Lung (tissue), 11 donors: ENCODE measurements at regions not wholly inside any gene's neighbourhood (a gene's known extent, or its start where the extent isn't known, plus 50 kb on each side); places are given as distances from the start of the nearest gene placed in this dataset.
A peak's percentile ranks its signal among the peaks of the same experiment; 100 is the strongest.

Source experiments
- ATAC-seq: fragments of 200-7000 bp; cut with Tn5 transposase; one replicate; pipeline ENCODE4 v1.9.1; 2020; ENCODE audit warnings: moderate number of reproducible peaks; ENCODE audit not compliant: insufficient read depth, low FRiP score
- DNase-seq, 3 donors: peaks; one replicate each; pipeline ENCODE4 v3.0.0-alpha.2; 2013 to 2017
- H3K27ac ChIP-seq, 2 donors: one replicate each; pipeline ENCODE4 v1.5.1; 2013; ENCODE audit warnings: mild to moderate bottlenecking in 2 of 2, moderate library complexity in 2 of 2, control low read depth in 1 of 2, inconsistent platforms in 1 of 2, low read depth in 1 of 2, low read length in 1 of 2
- H3K27me3 ChIP-seq, 3 donors: one replicate each; pipeline ENCODE4 v1.5.1; 2013; ENCODE audit warnings: low read length in 2 of 3; ENCODE audit not compliant: control insufficient read depth in 3 of 3, insufficient read depth in 3 of 3
- H3K36me3 ChIP-seq, 4 donors: one replicate each; pipeline ENCODE4 v1.5.1; 2013; ENCODE audit warnings: low read length in 4 of 4, mild to moderate bottlenecking in 1 of 4, moderate library complexity in 1 of 4; ENCODE audit not compliant: control insufficient read depth in 4 of 4, insufficient read depth in 4 of 4
- H3K4me1 ChIP-seq, 5 donors: one replicate each; pipeline ENCODE4 v1.5.1; 2013; ENCODE audit warnings: low read length in 5 of 5, mild to moderate bottlenecking in 2 of 5, moderate library complexity in 1 of 5; ENCODE audit not compliant: control insufficient read depth in 5 of 5, insufficient read depth in 5 of 5
- H3K4me3 ChIP-seq: one replicate; pipeline ENCODE4 v1.5.1; 2013; ENCODE audit warnings: mild to moderate bottlenecking, control low read depth, moderate library complexity
- H3K9ac ChIP-seq, 2 donors: one replicate each; pipeline ENCODE4 v1.5.1; 2013; ENCODE audit warnings: low read length in 2 of 2, control low read depth in 1 of 2; ENCODE audit not compliant: insufficient read depth in 1 of 2
- H3K9me3 ChIP-seq, 4 donors: one replicate each; pipeline ENCODE4 v1.5.1; 2013; ENCODE audit warnings: low read length in 3 of 4, mild to moderate bottlenecking in 1 of 4, moderate library complexity in 1 of 4; ENCODE audit not compliant: control insufficient read depth in 4 of 4, insufficient read depth in 3 of 4
- CTCF ChIP-seq: IDR thresholded peaks from 2 replicates; pipeline ENCODE4 v1.5.1; 2012; ENCODE audit warnings: mild to moderate bottlenecking; ENCODE audit errors: control extremely low read depth, extremely low read depth
- WGBS, 2 donors: extraction: QIAGEN DNeasy Blood & Tissue Kit; methylation state at CpG; one replicate each; pipeline ENCODE4 v1.1.7; 2013; 5-methylcytosine and 5-hydroxymethylcytosine counted together
- donor health status: control.
- donor health status: control.
- donor health status: Bipolar disorder and iron deficiency.
- donor health status: healthy.
- donor health status: DM: yes; HTN: yes; CAD: no.

- no peak for ATAC-seq
- 77 to 82% methylated on average over 2 of the region's 2 CpGs for WGBS, 2 donors
These were observed 358.1 kb downstream of the COG6 start for GRCh38 chr13:40013554-40013953.

DNA sequence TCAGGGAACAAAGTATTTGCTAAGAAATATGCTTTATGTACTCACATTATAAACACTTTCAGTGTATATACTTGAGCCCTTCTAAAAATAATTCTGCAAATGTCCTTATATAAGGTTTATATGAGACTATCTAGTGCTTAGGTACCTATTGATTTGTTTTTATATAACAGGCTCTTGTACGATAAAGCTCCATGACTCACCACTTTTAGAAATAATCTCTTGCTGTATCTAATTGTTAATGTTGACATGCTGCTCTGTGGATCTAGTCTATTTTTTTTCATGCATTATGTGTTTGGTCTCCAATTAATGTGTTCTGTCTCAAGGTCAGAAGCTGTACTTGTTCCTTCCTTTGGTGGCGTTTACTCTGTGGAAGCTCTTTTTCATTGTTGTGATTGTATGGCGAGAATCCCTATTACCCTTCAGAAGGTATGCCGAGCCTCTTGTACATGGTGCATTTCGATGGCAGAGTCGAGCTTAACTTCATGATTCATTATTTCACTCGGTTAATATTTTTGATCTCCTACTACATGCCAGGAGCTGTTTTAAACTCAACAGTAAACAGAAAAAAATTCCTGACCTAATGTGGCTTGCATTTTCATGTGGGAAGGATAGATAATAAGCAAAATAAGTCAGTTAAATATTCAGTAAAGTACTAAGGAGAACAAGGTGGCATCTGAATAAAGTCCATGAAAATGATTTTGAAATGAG lies 361.6 kb downstream of the COG6 start:
- no peaks in the 10 kb centered on the region for H3K4me1 ChIP-seq
- no peak for DNase-seq
- no peaks in the 10 kb centered on the region for H3K27me3 ChIP-seq
- no peak overlapping the region for H3K9ac ChIP-seq
- no peak for TF ChIP-seq CTCF
- no peaks in the 10 kb centered on the region for H3K36me3 ChIP-seq
- no peak overlapping the region for H3K27ac ChIP-seq
- no peaks in the 10 kb centered on the region for H3K9me3 ChIP-seq
- no peak for ATAC-seq
- WGBS, 2 donors, result 75 to 76% methylated on average over 7 of the region's 7 CpGs
- H3K4me3 ChIP-seq, result no peak overlapping the region

More at GRCh38 chr13:40013554-40013953, 358.1 kb downstream of the COG6 start:
- Histone ChIP-seq H3K9ac (no peak overlapping the region), H3K36me3 (no peaks in the 10 kb centered on the region), H3K4me3 (no peak overlapping the region), H3K9me3 (no peaks in the 10 kb centered on the region), H3K4me1 (no peaks in the 10 kb centered on the region), H3K27me3 (no peaks in the 10 kb centered on the region), H3K27ac (no peak overlapping the region)
- no peak for TF ChIP-seq CTCF
- no peak for DNase-seq

DNA sequence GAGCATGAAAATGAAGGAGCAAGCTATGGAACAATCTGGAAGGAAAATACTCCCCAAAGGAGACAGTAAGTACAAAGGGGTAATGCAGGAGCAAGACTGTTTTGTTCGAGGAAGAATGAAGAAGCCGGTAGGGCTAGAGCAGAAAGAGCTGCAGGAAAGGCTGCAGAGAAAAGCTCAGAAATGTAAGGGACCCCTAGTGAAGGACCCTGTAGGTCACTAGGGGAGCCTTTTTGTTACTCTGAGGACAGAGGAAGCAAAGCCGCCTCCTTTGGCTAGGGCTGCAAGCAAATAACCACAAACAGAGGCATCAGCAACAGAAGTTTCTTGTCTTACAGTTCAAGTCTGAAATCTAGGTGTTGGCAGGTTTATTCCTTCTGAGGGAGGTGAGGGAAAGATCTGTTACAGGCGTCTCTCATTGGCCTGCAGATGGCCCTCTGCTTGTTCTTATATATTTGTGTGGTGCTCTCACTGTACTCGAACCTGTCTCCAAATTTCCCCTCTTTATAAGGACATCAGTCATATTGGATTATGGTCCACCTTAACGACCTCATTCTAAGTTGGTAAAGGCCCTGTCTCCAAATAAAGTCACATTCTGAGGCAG lies 362.3 kb downstream of the COG6 start:
- Histone ChIP-seq H3K4me1 (no peaks in the 10 kb centered on the region), H3K27me3 (no peaks in the 10 kb centered on the region), H3K9ac (no peak overlapping the region), H3K27ac (no peak overlapping the region), H3K36me3 (no peaks in the 10 kb centered on the region), H3K9me3 (no peaks in the 10 kb centered on the region), H3K4me3 (no peak overlapping the region)
- no peak for ATAC-seq
- TF ChIP-seq CTCF, result no peak
- peak in 1 of 3 donors; percentile 18 for DNase-seq
- WGBS, 2 donors, result 78 to 89% methylated on average over 6 of the region's 6 CpGs
